GM18520 (cell line): ENCODE measurements at regions not wholly inside any gene's neighbourhood (a gene's known extent, or its start where the extent isn't known, plus 50 kb on each side); places are given as distances from the start of the nearest gene placed in this dataset.

Experiments
- ATAC-seq: cut with Tn5 transposase; IDR thresholded peaks from one replicate; pipeline ENCODE4 v1.9.1; 2021; ENCODE audit not compliant: unreplicated experiment

GRCh38 chr6:166877906-166878305 is 78.4 kb downstream of the RNASET2 start:
- ATAC-seq, result no peak

DNA sequence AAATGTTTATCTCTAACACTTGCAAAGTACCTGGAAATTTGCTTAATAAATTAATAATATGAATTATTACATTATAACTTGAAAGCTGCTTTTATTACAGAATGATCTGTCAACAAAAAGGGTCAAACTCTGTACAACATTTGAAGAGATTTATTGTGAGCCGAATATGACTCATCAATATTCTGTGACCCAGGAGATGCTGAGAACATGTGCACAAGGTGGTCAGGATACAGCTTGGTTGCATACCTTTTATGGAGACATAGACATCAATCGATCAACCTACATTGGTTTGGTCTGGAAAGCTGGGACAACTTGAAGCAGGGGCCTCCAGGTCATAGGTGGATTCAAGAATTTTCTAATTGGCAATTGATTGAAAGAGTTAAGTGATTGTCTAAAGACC is 79.0 kb downstream of the RNASET2 start:
- ATAC-seq, result no peak

DNA sequence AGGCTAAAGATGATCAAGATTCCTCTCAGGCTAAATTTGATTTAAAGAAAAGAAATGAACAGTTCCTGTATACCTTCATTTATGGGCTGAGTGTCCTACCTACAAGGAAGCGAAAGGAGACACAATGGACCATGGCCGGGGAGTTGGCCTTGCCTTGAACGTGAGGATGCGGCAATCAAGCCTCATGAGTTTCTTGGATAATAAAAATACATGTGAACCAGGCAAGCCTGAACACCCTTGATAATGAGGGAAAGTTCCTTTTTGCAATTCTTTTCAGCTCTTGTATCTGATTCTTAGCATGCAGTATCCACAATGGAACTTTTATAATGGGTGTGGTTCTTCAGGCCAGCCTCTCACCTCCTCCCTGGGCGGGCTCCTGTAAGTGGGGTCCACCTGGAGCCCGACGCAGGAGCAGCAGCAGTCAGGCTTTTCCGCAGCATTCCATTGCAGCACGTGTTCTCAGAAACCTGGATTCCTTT is 83.8 kb downstream of the RNASET2 start:
- no peak for ATAC-seq

DNA sequence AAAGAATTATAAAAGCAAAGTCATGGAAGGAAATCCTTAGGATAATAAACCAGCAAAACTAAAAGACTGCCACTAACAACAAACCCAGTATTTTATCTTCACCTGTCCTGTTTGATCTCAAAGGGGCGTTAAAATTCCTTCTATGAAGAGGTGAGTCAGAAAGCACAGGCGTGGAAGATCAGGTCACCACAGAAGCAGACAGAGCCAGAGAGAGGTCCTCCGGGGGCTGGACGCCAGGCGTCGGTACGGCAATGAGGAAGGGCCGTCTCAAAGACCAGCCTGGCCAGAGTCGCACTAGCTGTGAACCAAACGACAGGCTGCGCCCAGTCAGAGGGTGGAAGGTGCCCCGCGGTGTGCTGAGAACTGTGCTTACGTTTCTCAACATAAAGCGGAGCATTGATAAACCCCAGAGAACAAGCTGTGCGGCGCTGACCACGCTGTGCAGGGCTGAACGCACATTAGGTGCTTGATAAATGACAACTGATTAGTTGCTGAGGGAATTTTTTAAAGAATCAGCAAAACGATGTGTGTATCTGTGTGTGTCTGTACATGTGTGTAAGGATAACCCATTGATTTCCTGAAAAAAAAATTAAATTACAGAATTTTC is 85.6 kb downstream of the RNASET2 start:
- no peak for ATAC-seq

DNA sequence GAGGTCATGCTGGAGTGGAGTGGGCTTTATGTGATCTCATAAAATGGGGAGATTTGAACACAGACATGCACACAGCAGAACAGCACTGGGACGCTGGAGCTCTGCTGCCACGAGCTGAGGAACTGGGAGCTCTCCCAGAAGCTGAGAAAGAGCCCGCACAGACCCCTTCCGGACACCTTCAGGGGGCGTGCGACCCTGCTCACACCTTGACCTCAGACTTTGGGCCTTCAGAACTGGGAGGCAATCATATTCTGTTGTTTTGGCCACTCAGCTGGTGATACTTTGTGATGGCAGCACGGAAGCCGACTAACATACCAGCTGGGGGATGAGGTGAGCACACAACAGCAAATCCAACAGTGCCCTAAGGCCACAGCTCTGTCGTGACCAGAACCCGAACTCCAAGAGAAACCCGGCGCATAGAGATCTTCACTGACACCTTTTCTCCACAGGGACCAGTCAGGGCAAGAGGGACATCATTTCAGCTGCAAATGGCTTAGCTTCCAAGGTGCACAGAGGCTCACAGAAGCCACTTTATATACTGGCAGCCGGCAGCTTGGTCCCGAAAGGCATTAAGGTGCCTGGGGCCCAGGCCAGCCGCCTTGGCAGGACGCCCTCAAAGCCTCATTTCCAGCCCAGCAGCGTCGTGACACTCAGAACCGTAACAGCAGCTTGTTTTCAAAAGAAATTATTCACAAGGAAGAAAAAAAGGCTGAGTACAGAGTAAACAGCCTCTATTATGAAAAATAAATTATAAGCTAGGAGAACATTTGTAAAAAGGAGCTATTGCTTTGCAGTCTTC is 89.3 kb downstream of the RNASET2 start:
- ATAC-seq, result no peak

- ATAC-seq, result no peak
Observed at GRCh38 chr6:166864333-166864732, 92.0 kb downstream of the RNASET2 start.

GRCh38 chr6:166862978-166863530 is 93.3 kb downstream of the RNASET2 start:
- ATAC-seq, result no peak

- no peak for ATAC-seq
Observed at GRCh38 chr6:166862287-166862977, 93.9 kb downstream of the RNASET2 start.

GRCh38 chr6:166861961-166862286 is 94.4 kb downstream of the RNASET2 start:
- ATAC-seq, result no peak

- no peak for ATAC-seq
Observed at GRCh38 chr6:166861304-166861703, 95.0 kb downstream of the RNASET2 start.

- no peak for ATAC-seq
Observed at GRCh38 chr6:166860392-166860791, 96.0 kb downstream of the RNASET2 start.

- no peak for ATAC-seq
Observed at GRCh38 chr6:166855416-166855815, 100.9 kb downstream of the RNASET2 start.

- ATAC-seq, result no peak
Observed at GRCh38 chr6:166853371-166854325, 102.7 kb downstream of the RNASET2 start.

DNA sequence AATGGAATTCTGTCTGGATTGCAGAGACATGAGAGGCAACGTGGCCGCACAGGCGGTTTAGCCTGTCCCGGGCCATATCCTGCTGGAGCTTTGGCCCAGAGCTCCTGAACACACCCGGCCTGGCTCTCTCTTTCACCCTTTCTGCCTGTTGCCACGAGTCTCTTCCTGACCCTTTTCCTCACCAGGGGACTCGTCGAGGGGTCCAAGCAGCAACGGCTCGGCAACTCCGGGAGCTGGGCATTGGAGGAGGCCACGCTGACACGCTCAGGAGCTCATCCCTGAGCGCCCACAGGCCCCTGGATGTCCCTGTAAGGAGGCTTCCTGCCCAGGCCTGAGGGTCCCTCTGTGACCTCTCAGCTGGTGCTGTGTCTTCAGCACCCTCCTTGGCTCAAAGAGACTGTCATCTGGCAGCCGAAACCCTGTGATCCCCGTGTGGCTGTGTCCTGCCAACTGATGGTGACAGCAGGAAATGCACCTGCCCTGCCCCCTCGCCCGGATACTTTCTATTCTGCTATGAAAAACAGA is 103.8 kb downstream of the RNASET2 start:
- ATAC-seq, result no peak

DNA sequence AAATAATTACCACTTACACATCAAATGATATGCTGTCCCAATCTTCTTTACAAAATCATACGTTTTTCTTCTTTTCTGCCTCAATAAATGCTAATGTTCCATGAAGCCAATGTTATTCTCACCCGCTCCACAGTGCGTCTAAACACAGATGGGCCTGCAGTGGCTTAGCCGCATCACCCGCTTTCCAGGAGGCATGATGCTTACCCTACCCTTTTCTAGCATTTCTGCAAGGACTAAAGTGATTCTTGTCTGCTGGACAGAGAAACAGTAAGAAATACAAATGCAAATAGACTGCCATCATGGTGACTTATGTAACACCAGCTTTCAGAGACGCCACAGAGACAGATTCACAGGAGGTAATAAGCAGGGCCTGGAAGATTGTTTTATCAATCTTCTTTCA is 104.4 kb downstream of the RNASET2 start:
- ATAC-seq, result no peak

- ATAC-seq, result no peak
Observed at GRCh38 chr6:166851426-166851825, 104.9 kb downstream of the RNASET2 start.

GRCh38 chr6:166850677-166851076 is 105.7 kb downstream of the RNASET2 start:
- no peak for ATAC-seq

DNA sequence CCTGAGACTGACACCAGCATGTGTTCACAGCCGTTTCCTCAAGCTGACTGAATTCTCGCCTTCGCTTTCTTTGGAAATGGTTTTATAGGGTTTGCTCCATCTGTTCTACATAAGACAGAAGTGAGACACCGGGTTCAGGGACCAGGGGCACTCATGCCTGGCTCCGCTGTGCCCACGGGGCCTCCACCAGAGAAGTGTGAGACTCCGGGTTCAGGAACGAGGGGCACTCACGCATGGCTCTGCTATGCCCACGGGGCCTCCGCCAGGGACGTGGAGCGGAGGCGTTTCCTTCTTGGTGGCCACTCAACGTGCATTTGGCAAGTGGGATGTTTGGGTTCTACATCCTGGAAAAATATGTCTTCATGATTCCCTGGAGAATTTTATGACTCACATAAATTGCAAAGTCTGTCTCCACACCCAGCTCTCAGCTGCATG is 106.6 kb downstream of the RNASET2 start:
- ATAC-seq, result no peak

DNA sequence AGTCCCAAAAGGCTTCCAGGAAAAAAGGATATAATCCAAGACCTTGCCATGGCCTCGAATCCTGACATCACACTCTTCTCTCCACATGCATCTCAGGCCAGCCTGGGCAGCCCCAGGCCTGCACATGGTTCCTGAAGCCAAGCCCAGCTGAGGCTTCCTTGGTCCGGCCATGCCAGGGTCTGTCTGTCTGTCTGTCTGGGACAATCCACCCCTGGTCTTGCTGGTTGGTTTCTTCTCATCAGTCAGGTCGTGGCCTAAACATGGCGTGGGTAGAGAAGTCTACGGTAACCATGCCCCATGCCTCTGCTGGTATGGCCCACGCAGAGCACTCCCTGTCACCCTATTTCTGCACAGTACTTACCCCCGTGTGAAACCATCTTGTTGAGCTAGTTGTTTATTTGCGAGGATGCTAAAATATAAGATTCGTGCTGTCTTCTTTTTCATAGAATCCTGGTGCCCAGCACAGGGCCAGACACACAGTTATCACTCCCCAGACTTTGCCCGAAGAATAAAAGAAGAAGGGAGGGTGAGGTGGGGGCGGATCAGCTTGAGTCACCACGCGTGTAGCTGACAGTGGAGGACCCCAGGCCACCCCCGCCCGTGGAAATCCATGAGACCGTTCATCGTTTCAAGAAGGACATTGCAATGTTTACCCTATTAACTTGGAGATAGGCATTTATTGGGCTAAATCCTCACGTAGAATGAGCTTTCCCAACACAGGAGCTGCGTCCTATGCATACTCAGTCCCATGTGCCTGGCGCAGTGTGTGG is 107.2 kb downstream of the RNASET2 start:
- no peak for ATAC-seq
